Activated CD8-positive, alpha-beta memory T cell treated with anti-CD3 and anti-CD28 coated beads, Interleukin-2, amount 50 U/mL, for 1 hour (primary cell): ENCODE measurements at regions not wholly inside any gene's neighbourhood (a gene's known extent, or its start where the extent isn't known, plus 50 kb on each side); places are given as distances from the start of the nearest gene placed in this dataset.

Experiments
- DNase-seq: peaks from one replicate; pipeline ENCODE4 v3.0.0-alpha.2; 2020; ENCODE audit errors: extremely low read depth

- DNase-seq: no peak
Measured at GRCh38 chr7:130896051-130896881, 162.3 kb upstream of the KLF14 start.

GRCh38 chr7:130896898-130897514 is 163.0 kb upstream of the KLF14 start:
- peak; percentile 44 for DNase-seq

GRCh38 chr7:130897515-130898419 is 163.8 kb upstream of the KLF14 start:
- no peak for DNase-seq

GRCh38 chr7:130899071-130899560 is 165.1 kb upstream of the KLF14 start:
- DNase-seq: no peak

GRCh38 chr7:130899638-130900401 is 165.8 kb upstream of the KLF14 start:
- no peak for DNase-seq

GRCh38 chr7:130900471-130901076 is 166.6 kb upstream of the KLF14 start:
- no peak for DNase-seq

GRCh38 chr7:130901209-130901783 is 167.3 kb upstream of the KLF14 start:
- no peak for DNase-seq

GRCh38 chr7:130902755-130903357 is 168.8 kb upstream of the KLF14 start:
- DNase-seq: no peak

GRCh38 chr7:130903358-130903974 is 169.5 kb upstream of the KLF14 start:
- no peak for DNase-seq

GRCh38 chr7:130904031-130904757 is 170.2 kb upstream of the KLF14 start:
- no peak for DNase-seq

GRCh38 chr7:130904792-130905191 is 170.8 kb upstream of the KLF14 start:
- DNase-seq: no peak

- no peak for DNase-seq
Measured at GRCh38 chr7:130906575-130906974, 172.6 kb upstream of the KLF14 start.

GRCh38 chr7:130907439-130907838 is 173.4 kb upstream of the KLF14 start:
- DNase-seq: no peak

GRCh38 chr7:130908345-130909160 is 174.5 kb upstream of the KLF14 start:
- DNase-seq: no peak

GRCh38 chr7:130909161-130909836 is 175.3 kb upstream of the KLF14 start:
- DNase-seq: no peak

GRCh38 chr7:130909881-130910672 is 176.1 kb upstream of the KLF14 start:
- no peak for DNase-seq
